ENCODE measurements at regions not wholly inside any gene's neighbourhood (a gene's known extent, or its start where the extent isn't known, plus 50 kb on each side); places are given as distances from the start of the nearest gene placed in this dataset.
"Not testable (repeated sequence)": the region's sequence is repeated elsewhere in the genome, so short reads cannot be mapped to it uniquely, and the experiment has no call there.

DNA sequence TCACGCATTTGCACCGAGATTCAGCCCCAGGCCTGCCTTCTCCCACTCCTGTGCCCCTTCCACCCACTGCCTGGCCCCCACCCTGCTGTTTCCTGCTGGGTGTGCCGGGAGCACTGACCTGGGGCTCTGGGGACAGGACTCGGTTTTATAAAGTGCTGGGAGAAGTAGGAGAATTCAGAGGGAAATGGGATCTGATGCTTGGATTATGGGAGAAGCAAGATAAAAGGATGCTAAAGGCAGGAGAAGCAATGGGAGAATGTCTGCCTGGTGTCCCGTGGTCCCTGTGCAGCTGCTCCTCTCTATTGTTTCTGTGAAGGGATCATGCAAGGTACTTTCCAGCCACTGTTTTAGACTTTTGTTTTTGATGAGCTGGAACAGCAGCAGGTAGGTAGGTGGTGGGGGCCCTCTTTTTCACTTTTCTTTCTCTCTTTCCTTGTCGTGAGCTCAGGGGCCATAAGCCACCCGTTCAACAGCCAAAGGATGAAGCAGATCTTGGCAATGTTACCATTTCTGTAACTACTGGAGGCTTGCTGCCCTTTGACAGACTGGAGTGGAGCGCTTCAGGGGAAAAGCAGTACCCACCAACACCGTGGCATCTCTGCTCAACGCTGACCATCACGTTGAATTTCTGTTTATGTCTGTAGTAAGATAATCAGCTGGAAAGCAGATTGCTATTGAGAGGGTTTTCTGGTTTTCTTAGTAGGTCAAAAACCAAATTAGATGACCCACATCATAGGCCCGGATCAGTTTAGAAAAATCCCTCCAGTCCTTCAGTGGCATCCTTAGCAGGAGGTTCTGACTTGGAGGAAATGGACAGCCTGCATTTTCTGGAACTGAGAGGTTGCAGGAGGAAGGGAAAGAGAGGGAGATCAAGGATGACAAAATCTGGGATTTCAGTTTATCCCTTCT lies 63.8 kb upstream of the ENPP6 start:
- intact Hi-C loops (cut with DNase I), result no loop called here
- Histone ChIP-seq H3K4me1 (peaks cover 12 to 34% of the 10 kb centered on the region in 2 donors), H3K27ac (peak overlapping the region; percentile 40 to 55), H3K27me3 (no peaks in the 10 kb centered on the region), H3K9me3 (peaks cover 0 to 6% of the 10 kb centered on the region in 2 donors), H3K4me3 (no peak overlapping the region), H3K36me3 (no peaks in the 10 kb centered on the region)
- TF ChIP-seq, protein P1, sequence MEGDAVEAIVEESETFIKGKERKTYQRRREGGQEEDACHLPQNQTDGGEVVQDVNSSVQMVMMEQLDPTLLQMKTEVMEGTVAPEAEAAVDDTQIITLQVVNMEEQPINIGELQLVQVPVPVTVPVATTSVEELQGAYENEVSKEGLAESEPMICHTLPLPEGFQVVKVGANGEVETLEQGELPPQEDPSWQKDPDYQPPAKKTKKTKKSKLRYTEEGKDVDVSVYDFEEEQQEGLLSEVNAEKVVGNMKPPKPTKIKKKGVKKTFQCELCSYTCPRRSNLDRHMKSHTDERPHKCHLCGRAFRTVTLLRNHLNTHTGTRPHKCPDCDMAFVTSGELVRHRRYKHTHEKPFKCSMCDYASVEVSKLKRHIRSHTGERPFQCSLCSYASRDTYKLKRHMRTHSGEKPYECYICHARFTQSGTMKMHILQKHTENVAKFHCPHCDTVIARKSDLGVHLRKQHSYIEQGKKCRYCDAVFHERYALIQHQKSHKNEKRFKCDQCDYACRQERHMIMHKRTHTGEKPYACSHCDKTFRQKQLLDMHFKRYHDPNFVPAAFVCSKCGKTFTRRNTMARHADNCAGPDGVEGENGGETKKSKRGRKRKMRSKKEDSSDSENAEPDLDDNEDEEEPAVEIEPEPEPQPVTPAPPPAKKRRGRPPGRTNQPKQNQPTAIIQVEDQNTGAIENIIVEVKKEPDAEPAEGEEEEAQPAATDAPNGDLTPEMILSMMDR (IDR thresholded peaks at IDR 0.05), result no peak
- DNase-seq, result no peak
- no peak for ATAC-seq

DNA sequence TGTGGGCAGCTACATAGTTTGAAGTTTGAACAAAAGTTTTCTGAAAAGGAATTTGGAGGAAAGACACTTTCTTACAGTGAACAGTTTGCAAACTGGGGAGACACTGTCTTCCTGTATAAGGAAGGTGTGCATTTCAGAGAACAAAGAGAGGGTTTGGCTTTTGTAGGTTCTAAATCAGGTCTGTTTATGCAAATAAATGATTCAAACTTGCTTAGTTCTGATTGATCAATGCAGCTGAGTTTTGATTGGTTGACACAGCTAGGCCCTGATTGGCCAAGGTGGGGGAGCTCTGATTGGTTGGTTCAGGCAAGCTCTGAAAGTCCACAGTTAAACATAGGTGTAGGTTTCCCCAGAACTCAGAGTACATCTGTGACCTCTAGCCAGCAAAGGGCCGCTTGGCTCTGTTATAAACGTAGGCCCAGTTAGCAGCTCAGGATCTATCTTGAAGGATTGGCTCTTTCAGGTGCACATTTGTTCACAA lies 63.0 kb upstream of the ENPP6 start:
- intact Hi-C loops (cut with DNase I), result no loop called here
- Histone ChIP-seq H3K27ac (no peak overlapping the region), H3K27me3 (no peaks in the 10 kb centered on the region), H3K4me1 (peaks cover 12 to 34% of the 10 kb centered on the region in 2 donors), H3K36me3 (no peaks in the 10 kb centered on the region), H3K9me3 (peaks cover 0 to 8% of the 10 kb centered on the region in 2 donors), H3K4me3 (no peak overlapping the region)
- ATAC-seq, result no peak
- no peak for DNase-seq
- TF ChIP-seq, protein P1 (IDR thresholded peaks at IDR 0.05), result no peak

DNA sequence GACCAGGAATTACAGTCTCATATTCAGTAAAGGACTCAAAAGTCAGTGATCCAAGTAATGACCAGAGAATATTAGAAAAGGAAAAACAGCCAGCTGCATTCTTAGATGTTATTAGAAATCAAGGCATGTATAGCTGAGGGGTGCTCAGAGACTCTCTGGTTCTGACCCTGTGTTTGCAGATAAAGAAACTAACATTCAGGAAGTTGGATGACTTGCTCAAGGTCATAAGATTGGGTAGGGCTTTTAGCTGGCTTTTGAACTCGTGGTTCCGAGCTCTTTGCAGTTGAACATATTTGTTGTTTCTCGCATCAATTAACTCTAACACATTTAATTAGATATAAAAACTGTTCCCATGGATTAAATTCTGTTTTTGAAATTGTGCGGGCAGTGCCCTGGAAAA lies 62.5 kb upstream of the ENPP6 start:
- Histone ChIP-seq H3K27ac (no peak overlapping the region), H3K4me3 (no peak overlapping the region), H3K36me3 (no peaks in the 10 kb centered on the region), H3K27me3 (no peaks in the 10 kb centered on the region), H3K9me3 (peaks cover 0 to 8% of the 10 kb centered on the region in 2 donors), H3K4me1 (peaks cover 12 to 34% of the 10 kb centered on the region in 2 donors)
- TF ChIP-seq, protein P1 (IDR thresholded peaks at IDR 0.05), result no peak
- DNase-seq (no peak), ATAC-seq (no peak)
- intact Hi-C loops (cut with DNase I), result no loop called here

DNA sequence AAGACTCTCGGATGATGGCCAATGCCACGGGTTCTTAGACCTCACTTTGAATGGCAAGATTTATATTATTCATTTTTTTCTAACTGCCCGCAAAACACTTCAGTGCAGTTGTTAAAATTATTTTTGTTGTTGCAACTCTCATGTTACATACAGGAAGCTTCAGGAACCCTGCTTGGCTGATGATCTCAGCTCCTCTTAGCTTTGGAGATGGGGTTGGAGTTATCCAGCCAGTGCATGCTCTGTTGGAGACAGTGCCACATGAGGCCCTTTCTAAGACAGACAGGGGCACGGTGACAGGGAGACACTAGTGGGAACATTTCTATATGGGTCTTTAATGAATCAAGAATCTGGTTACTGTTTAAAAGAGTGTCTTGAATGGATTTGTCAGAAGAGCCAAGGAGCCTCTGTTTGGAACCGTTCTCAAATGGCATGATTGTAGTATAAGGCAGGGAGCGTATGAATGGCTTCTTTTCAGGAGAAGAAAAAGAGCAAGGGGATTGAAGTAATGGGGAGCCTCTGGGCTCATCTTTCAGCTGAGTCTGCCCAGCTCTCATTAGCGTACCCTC lies 61.9 kb upstream of the ENPP6 start:
- TF ChIP-seq, protein P1 (IDR thresholded peaks at IDR 0.05), result no peak
- Histone ChIP-seq H3K36me3 (no peaks in the 10 kb centered on the region), H3K9me3 (peaks cover 0 to 8% of the 10 kb centered on the region in 2 donors), H3K4me1 (peaks cover 12 to 34% of the 10 kb centered on the region in 2 donors), H3K27me3 (no peaks in the 10 kb centered on the region), H3K27ac (no peak overlapping the region), H3K4me3 (no peak overlapping the region)
- DNase-seq (no peak), ATAC-seq (no peak)
- intact Hi-C loops (cut with DNase I), result no loop called here

DNA sequence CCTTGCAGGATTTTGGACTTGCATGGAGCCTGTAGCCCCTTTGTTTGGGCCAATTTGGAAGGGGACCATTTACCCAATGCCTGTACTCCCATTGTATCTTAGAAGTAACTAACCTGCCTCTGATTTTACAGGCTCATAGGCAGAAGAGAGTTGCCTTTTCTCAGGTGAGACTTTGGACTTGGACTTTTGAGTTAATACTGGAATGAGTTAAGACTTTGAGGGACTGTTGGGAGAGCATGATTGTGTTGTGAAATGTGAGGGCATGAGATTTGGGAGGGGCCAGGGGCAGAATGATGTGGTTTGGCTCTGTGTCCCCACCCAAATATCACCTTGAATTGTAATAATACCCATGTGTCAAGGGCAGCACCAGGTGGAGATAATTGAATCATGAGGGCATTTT lies 60.1 kb upstream of the ENPP6 start:
- H3K36me3 ChIP-seq; H3K27me3 ChIP-seq; H3K27ac ChIP-seq; H3K9me3 ChIP-seq; H3K4me3 ChIP-seq; intact Hi-C loops (cut with DNase I); ATAC-seq; DNase-seq: not testable (repeated sequence)
- H3K4me1 ChIP-seq, result peaks cover 15 to 24% of the 10 kb centered on the region in 2 donors

DNA sequence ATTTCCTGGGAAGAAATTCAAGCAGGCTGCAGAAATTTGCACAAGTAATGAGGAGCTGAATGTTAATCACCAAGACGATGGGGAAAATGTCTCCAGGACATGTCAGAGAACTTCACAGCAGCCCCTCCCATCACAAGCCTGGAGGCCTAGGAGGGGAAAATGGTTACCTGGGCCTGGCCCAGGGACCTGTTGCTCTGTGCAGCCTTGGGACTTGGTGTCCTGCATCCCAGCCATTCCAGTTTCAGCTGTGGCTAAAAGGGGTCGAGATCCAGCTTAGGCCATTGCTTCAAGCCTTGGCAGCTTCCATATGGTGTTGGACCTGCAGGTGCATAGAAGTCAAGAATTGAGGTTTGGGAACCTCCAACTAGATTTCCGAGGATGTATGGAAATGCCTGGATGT lies 59.3 kb upstream of the ENPP6 start:
- DNase-seq; H3K27ac ChIP-seq; H3K4me3 ChIP-seq; intact Hi-C loops (cut with DNase I); H3K9me3 ChIP-seq; H3K36me3 ChIP-seq; H3K27me3 ChIP-seq; ATAC-seq: not testable (repeated sequence)
- H3K4me1 ChIP-seq, result peaks cover 9 to 16% of the 10 kb centered on the region in 2 donors

DNA sequence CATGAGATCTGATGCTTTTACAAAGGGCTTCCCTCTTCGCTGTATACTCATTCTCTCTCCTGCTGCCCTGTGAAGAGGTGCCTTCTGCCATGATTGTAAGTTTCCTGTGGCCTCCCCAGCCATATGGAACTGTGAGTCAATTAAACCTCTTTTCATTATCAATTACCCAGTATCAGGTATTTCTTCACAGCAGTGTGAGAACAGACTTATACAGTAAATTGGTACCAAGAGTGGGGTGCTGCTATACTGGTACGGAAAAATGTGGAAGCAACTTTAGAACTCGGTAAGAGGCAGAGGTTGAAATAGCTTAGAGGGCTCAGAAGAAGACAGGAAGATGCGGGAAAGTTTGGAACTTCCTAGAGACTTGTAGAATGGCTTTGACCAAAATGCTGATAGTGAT lies 58.7 kb upstream of the ENPP6 start:
- H3K36me3 ChIP-seq; intact Hi-C loops (cut with DNase I); ATAC-seq; H3K9me3 ChIP-seq; H3K4me3 ChIP-seq; H3K27me3 ChIP-seq; DNase-seq: not testable (repeated sequence)
- Histone ChIP-seq H3K27ac (peak overlapping the region in 1 of 2 donors; percentile 18), H3K4me1 (peaks cover 5 to 10% of the 10 kb centered on the region in 2 donors)

Measured in left lung (tissue), 4 donors.